HFF-Myc (cell line): ENCODE measurements at regions not wholly inside any gene's neighbourhood (a gene's known extent, or its start where the extent isn't known, plus 50 kb on each side); places are given as distances from the start of the nearest gene placed in this dataset.

Experiments used
- DNase-seq: peaks from one replicate; pipeline ENCODE4 v3.0.0-alpha.2; 2011; ENCODE audit warnings: low read depth; ENCODE audit errors: extremely low read depth
- H3K4me3 ChIP-seq: replicated peaks from 2 replicates; pipeline ENCODE4 v1.5.1; 2011; ENCODE audit warnings: low read depth, mild to moderate bottlenecking, control low read depth, low read length
- TF ChIP-seq, protein P1 (sequence below): IDR thresholded peaks from 2 replicates; pipeline ENCODE4 v1.5.1; 2012; ENCODE audit warnings: mild to moderate bottlenecking, low read depth, low read length, control low read depth; ENCODE audit errors: missing control alignments

DNA sequence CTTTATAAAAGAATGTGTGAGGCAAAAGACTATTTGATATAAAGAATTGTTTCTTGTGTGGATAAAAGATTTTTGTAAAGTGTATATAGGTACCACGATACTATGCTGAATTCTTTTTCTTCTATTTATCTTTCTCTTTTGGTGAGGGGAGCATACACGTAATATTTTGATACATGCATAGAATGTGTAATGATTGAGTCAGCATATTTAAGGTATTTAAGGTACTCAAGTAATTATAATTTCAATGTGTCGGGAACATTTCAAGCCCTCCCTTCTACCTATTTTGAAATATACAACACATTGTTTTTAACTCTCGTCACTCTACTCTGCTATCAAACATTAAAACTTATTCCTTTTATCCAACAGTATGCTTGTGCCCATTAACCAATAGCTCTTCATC, 1221.6 kb upstream of the PHF14 start:
- TF ChIP-seq, protein P1, sequence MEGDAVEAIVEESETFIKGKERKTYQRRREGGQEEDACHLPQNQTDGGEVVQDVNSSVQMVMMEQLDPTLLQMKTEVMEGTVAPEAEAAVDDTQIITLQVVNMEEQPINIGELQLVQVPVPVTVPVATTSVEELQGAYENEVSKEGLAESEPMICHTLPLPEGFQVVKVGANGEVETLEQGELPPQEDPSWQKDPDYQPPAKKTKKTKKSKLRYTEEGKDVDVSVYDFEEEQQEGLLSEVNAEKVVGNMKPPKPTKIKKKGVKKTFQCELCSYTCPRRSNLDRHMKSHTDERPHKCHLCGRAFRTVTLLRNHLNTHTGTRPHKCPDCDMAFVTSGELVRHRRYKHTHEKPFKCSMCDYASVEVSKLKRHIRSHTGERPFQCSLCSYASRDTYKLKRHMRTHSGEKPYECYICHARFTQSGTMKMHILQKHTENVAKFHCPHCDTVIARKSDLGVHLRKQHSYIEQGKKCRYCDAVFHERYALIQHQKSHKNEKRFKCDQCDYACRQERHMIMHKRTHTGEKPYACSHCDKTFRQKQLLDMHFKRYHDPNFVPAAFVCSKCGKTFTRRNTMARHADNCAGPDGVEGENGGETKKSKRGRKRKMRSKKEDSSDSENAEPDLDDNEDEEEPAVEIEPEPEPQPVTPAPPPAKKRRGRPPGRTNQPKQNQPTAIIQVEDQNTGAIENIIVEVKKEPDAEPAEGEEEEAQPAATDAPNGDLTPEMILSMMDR: no peak
- DNase-seq: no peak
- H3K4me3 ChIP-seq: no peak overlapping the region

DNA sequence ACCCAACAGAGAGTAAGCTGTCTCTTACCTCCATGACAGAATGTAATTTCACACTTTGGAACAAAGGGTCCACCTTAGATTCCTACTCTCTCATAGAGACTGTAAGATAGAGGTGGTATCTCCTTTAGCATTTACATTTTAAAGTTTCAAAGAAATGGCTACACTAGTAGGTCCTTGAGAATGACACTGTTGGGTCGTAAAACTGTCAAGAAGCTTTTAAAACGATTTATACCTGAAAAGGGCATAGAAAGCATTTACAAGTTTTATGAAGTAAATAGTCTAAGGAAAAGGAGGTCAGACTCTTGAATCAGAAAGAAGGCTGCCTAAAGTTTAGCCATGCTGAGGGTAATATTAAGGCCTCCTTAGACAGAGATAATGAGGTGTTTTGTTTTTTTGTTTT, 1212.4 kb upstream of the PHF14 start:
- TF ChIP-seq, protein P1: no peak

DNA sequence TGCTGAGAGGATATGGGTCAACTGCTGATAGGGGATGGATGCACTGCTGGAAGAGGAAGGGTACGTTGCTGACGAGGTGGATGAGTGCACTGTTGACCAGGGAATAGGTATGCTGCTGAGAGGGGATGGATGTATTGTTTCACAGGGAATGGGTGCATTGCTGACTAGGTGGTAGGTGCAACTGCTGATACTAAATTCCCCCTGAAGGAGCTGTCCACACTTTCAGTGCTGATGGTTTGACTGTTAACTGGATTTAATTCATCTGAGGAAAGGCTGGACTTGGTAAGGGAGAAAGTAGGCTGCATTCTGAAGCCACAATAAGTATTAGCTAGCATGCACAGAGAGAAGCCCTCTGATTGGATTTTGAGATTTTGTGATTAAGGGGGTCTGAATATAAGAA, 1196.8 kb upstream of the PHF14 start:
- TF ChIP-seq, protein P1: no peak
- H3K4me3 ChIP-seq: no peak overlapping the region
- no peak for DNase-seq

More for the DNA sequence above, 1212.4 kb upstream of the PHF14 start:
- DNase-seq: no peak
- no peak overlapping the region for H3K4me3 ChIP-seq

DNA sequence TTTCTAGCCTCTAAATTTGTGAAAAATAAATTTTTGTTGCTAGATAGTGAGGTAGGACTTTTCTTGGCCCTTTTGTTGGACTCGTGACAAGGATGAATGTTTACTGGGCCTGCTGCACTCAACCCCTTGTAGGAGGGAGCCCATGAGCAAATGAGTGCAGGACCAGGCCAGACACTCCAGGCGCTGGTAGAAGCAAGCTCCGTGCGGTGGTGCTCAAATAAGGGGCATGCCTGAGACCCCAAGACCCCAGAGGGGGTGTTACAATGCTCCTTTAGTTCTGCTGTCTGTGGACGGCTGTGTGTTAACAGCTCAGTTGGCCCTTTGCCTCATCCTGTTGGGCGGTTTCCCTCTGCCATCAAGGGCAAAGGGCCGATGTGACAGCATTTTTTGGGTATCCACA, 1195.3 kb upstream of the PHF14 start:
- DNase-seq: no peak
- no peak overlapping the region for H3K4me3 ChIP-seq
- TF ChIP-seq, protein P1: no peak

DNA sequence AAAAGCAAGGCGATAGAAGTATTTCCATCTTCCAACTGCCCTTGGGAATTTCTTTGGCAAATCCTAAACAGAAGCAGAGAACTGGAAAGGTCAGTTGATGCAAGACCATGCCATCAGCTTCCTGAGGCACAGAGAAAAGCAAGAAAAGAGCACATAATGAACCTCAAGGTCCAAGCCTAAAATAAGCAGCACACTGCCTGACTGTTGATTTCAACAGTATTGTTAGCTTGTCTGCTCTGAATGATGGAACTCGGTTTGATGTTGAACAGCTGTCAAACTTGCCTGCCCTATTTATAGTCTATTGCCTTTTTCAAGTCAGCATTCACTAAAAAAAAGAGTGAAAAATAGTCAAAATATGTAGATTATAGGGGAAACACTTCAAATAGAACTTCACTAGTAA, 1192.0 kb upstream of the PHF14 start:
- no peak for DNase-seq
- TF ChIP-seq, protein P1: no peak
- no peak overlapping the region for H3K4me3 ChIP-seq

DNA sequence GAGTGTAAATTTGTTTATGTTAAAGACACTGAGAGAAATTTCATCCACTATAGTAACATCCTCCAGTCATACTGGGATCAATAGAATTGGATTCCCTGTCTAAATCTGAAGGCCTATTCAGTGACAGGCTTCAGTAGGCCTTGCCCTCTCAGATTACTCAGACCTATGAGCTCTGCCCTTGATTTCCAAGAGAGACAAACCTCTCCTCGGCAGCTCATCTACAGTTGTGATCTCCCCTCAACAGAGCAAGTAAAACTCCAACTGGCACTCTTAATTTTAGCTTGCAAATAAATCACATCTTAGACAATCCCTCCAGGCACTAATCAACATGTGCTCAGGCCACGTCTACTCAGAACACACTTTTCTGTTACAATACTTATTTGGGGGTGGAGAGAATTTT, 1191.4 kb upstream of the PHF14 start:
- DNase-seq: no peak
- H3K4me3 ChIP-seq: no peak overlapping the region
- TF ChIP-seq, protein P1: no peak

DNA sequence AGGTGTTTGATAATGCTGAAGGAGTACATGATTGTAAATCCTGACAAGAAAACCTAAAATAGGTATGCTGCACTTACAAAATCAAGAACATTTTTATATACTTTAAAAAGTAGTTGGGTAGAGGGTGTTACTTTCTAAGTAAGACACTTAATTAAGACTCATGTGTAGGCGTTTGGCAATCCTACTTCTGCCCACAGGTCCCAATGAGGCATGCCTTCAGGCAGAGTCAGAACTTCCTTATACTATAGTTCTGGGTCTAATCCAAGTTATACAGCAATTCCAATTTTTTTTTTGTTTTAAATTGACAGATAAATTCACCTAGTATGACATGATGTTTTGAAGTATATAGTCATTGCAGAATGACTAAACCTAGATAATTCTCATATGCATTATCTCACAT, 1188.5 kb upstream of the PHF14 start:
- DNase-seq: no peak
- no peak overlapping the region for H3K4me3 ChIP-seq
- TF ChIP-seq, protein P1: no peak
